Psoas muscle (tissue), 7 donors: ENCODE measurements at regions not wholly inside any gene's neighbourhood (a gene's known extent, or its start where the extent isn't known, plus 50 kb on each side); places are given as distances from the start of the nearest gene placed in this dataset.
A peak's percentile ranks its signal among the peaks of the same experiment; 100 is the strongest.

Source experiments
- ATAC-seq, 4 donors: fragments of 200-7000 bp; cut with Tn5 transposase; one replicate each; pipeline ENCODE4 v1.9.1; 2020; ENCODE audit warnings: moderate library complexity in 3 of 4, mild to moderate bottlenecking in 2 of 4
- DNase-seq, 2 donors: peaks; one replicate each; pipeline ENCODE4 v3.0.0-alpha.2; 2020
- H3K27ac ChIP-seq: fragments of 200-600 bp; one replicate; pipeline ENCODE4 v1.8.0; 2022
- H3K27me3 ChIP-seq, 3 donors: fragments of 200-600 bp in 1 of 3; one replicate each; pipeline versions ENCODE4 v1.6.1 to v1.8.0; 2013 to 2022; ENCODE audit warnings: low read length in 2 of 3, mild to moderate bottlenecking in 2 of 3, moderate library complexity in 1 of 3; ENCODE audit not compliant: insufficient read depth in 3 of 3
- H3K36me3 ChIP-seq, 2 donors: fragments of 200-600 bp in 1 of 2; one replicate each; pipeline versions ENCODE4 v1.6.1 to v1.8.0; 2013 to 2022; ENCODE audit warnings: low read depth in 1 of 2, mild to moderate bottlenecking in 1 of 2, moderate library complexity in 1 of 2; ENCODE audit not compliant: insufficient read depth in 1 of 2
- H3K4me1 ChIP-seq: fragments of 200-600 bp; one replicate; pipeline ENCODE4 v1.8.0; 2022
- H3K4me3 ChIP-seq: fragments of 200-600 bp; one replicate; pipeline ENCODE4 v1.8.0; 2022; ENCODE audit warnings: mild to moderate bottlenecking
- H3K9me3 ChIP-seq: fragments of 200-600 bp; one replicate; pipeline ENCODE4 v1.8.0; 2022
- WGBS, 3 donors: extraction: QIAGEN DNeasy Blood & Tissue Kit; methylation state at CpG; one replicate each; pipeline versions ENCODE4 v1.1.6 to v1.1.7; 2013; 5-methylcytosine and 5-hydroxymethylcytosine counted together
- intact Hi-C, 2 donors: fragments of 100-400 bp; cut with DNase I; formaldehyde crosslinking; loops; one replicate each; pipeline versions ENCODE4 v1.11.0 to v1.14.2; 2022
- TF ChIP-seq, protein P1 (sequence below): fragments of 200-600 bp; IDR thresholded peaks from one replicate; pipeline ENCODE4 v1.8.0; 2022; ENCODE audit warnings: antibody characterized with exemption
- donor health status: healthy with polysubstance abuse.
- donor health status: DM: no; HTN: no; CAD: no; lungs with moderate emphysema.
- donor health status: Bipolar disorder and iron deficiency.
- donor health status: healthy.
- donor health status: DM: yes; HTN: yes; CAD: no.
- donor health status: DM: no; HTN: no; CAD: no.
- donor health status: DM: yes; HTN: yes; CAD: no.

DNA sequence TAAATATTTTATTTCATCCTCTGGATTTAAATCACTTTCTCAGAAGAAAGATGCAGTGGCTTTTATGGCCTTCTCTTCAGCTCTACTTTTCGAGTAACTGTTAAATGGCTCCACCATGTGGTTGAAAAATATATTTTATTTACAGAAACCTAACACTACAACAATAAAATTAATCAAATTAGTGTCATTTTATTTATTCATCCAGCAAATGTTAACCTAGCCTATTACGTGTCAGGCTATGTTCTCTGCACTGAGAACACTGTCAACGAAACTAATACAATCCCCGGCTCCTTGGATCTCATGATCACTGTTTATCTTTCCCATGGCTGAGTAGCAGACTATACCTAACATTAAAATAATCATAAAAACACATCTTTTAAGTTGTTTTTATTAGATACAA lies 148.0 kb upstream of the OSTN start:
- Histone ChIP-seq H3K4me1 (no peaks in the 10 kb centered on the region), H3K4me3 (no peak overlapping the region), H3K27ac (no peak overlapping the region), H3K27me3 (no peaks in the 10 kb centered on the region), H3K36me3 (no peaks in the 10 kb centered on the region), H3K9me3 (no peaks in the 10 kb centered on the region)
- WGBS, 3 donors = 23 to 27% (median 25%) methylated on average over 4 of the region's 4 CpGs
- intact Hi-C loops = loop anchor here (5.0 to 10.0 kb wide), 5 partner anchors 166 to 349 kb away; no protein-coding TSS in a partner anchor
- ATAC-seq = peak in 1 of 4 donors; percentile 58
- DNase-seq = no peak
- TF ChIP-seq, protein P1, sequence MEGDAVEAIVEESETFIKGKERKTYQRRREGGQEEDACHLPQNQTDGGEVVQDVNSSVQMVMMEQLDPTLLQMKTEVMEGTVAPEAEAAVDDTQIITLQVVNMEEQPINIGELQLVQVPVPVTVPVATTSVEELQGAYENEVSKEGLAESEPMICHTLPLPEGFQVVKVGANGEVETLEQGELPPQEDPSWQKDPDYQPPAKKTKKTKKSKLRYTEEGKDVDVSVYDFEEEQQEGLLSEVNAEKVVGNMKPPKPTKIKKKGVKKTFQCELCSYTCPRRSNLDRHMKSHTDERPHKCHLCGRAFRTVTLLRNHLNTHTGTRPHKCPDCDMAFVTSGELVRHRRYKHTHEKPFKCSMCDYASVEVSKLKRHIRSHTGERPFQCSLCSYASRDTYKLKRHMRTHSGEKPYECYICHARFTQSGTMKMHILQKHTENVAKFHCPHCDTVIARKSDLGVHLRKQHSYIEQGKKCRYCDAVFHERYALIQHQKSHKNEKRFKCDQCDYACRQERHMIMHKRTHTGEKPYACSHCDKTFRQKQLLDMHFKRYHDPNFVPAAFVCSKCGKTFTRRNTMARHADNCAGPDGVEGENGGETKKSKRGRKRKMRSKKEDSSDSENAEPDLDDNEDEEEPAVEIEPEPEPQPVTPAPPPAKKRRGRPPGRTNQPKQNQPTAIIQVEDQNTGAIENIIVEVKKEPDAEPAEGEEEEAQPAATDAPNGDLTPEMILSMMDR = peak; percentile 56

DNA sequence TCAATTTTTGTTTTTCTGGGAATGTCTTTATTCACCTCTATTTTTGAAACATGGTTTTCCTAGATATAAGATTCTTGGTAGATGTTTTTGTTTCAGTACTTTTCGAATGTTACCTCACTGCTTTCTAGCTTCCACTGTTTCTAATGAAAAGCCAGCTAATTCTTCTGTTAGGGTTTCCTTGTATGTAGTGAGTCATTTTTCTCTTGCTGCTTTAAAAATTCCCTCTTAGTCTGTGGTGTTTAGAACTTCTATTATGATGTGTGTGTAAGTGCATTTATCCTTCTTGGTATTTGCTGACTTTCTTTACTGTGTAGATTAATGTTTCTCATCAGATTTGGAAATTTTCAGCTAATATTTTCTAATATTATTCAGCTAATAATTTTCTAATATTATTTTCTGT lies 151.1 kb upstream of the OSTN start:
- H3K27ac ChIP-seq = no peak overlapping the region
- intact Hi-C loops = no loop called here
- ATAC-seq (no peak), DNase-seq (no peak)
- no peaks in the 10 kb centered on the region for H3K4me1 ChIP-seq
- no peaks in the 10 kb centered on the region for H3K36me3 ChIP-seq
- TF ChIP-seq, protein P1 = no peak
- H3K4me3 ChIP-seq = no peak overlapping the region
- WGBS, 3 donors = 73 to 77% (median 76%) methylated on average over 1 of the region's 1 CpG
- H3K27me3 ChIP-seq = no peaks in the 10 kb centered on the region
- H3K9me3 ChIP-seq = no peaks in the 10 kb centered on the region

DNA sequence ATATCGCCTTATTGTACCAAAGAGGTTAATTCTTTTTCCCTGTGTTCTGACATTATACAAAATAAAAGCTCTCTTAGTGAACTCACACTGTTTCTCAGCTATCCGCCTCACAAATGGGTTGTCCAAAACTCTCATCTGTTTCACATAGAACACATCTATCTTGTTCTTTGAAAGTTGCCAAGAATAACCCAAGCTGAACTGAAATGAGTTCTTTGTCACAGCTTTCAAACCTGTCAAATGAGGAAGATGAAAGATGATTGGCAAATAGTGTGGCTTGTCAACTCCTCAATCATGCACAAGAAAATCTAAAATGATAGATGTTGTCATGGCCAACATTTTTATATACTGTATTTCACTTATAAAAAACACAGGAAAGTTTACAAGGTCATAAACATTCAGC lies 168.1 kb upstream of the OSTN start:
- DNase-seq (no peak), ATAC-seq (no peak)
- TF ChIP-seq, protein P1 = no peak
- H3K4me1 ChIP-seq = no peaks in the 10 kb centered on the region
- H3K4me3 ChIP-seq = no peak overlapping the region
- H3K27ac ChIP-seq = no peak overlapping the region
- H3K27me3 ChIP-seq = no peaks in the 10 kb centered on the region
- intact Hi-C loops = no loop called here
- H3K36me3 ChIP-seq = no peaks in the 10 kb centered on the region
- no peaks in the 10 kb centered on the region for H3K9me3 ChIP-seq
- 42 to 51% (median 43%) methylated on average over 2 of the region's 2 CpGs for WGBS, 3 donors

DNA sequence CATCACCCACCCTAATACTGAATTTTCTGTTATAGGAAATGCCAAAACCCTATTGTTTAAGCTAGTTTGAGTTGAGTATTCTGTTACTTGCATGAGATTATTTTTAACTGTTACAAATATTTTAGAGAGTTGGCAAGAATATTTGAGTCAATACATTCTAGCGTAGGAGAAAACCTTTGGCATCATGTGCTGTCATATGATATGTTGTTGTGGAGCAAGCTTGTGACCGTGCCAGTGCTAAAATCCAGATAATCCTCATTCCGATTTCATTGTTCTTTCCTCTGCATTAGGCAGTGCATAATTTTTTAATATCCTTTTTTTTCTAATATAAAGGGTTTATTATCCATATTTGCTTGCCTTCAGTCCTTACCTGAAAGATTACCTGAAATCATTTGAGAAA lies 168.0 kb upstream of the GMNC start:
- TF ChIP-seq, protein P1 = no peak
- Histone ChIP-seq H3K27me3 (no peaks in the 10 kb centered on the region), H3K36me3 (no peaks in the 10 kb centered on the region), H3K4me1 (no peaks in the 10 kb centered on the region), H3K4me3 (no peak overlapping the region), H3K27ac (no peak overlapping the region), H3K9me3 (no peaks in the 10 kb centered on the region)
- ATAC-seq = no peak
- DNase-seq = no peak
- 16 to 29% (median 29%) methylated on average over 3 of the region's 3 CpGs for WGBS, 3 donors
- intact Hi-C loops = no loop called here

DNA sequence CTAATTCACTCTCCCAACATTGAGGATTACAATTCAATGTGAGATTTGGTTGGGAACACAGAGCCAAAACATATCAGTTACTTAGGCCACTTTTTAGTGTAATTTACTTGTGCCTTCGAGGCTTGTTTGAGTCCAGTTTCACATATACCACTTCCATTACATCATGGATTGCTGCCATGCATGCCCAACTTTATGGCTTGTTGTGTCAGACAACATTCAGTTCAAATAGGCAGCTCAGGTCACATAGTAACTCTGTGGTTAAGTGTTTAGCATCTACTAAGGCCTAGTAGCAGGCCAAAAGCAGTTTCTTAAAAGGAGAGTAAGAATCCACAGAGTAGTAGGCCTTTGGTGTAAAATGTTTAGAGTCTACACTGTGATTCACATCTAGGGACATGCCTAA lies 164.3 kb upstream of the GMNC start:
- Histone ChIP-seq H3K27ac (no peak overlapping the region), H3K4me1 (no peaks in the 10 kb centered on the region), H3K4me3 (no peak overlapping the region), H3K36me3 (no peaks in the 10 kb centered on the region), H3K9me3 (no peaks in the 10 kb centered on the region), H3K27me3 (no peaks in the 10 kb centered on the region)
- WGBS, 3 donors = 57 to 67% (median 60%) methylated on average over 1 of the region's 1 CpG
- intact Hi-C loops = no loop called here
- ATAC-seq (no peak), DNase-seq (no peak)
- TF ChIP-seq, protein P1 = no peak
